Ishikawa (cell line): ENCODE measurements at regions not wholly inside any gene's neighbourhood (a gene's known extent, or its start where the extent isn't known, plus 50 kb on each side); places are given as distances from the start of the nearest gene placed in this dataset.

ENCODE experiments used
- CEBPB ChIP-seq: IDR thresholded peaks from 2 replicates; pipeline ENCODE4 v1.6.1; 2012
- CREB1 ChIP-seq: IDR thresholded peaks from 2 replicates; pipeline ENCODE4 v1.6.1; 2012; ENCODE audit warnings: low read depth
- EGR1 ChIP-seq: IDR thresholded peaks from 2 replicates; pipeline ENCODE4 v1.6.1; 2012
- EP300 ChIP-seq: IDR thresholded peaks from 2 replicates; pipeline ENCODE4 v1.6.1; 2012; ENCODE audit warnings: borderline replicate concordance
- FOXM1 ChIP-seq: IDR thresholded peaks from 2 replicates; pipeline ENCODE4 v1.6.1; 2012; ENCODE audit warnings: low read depth, borderline replicate concordance
- NFIC ChIP-seq: IDR thresholded peaks from 2 replicates; pipeline ENCODE4 v1.6.1; 2012
- RAD21 ChIP-seq: IDR thresholded peaks from 2 replicates; pipeline ENCODE4 v1.6.1; 2012; ENCODE audit warnings: low read depth
- TAF1 ChIP-seq: IDR thresholded peaks from 2 replicates; pipeline ENCODE4 v1.6.1; 2012; ENCODE audit warnings: low read depth, mild to moderate bottlenecking
- TCF12 ChIP-seq: IDR thresholded peaks from 2 replicates; pipeline ENCODE4 v1.6.1; 2012; ENCODE audit warnings: low read depth
- TEAD4 ChIP-seq: IDR thresholded peaks from 2 replicates; pipeline ENCODE4 v1.6.1; 2012
- USF1 ChIP-seq: IDR thresholded peaks from 2 replicates; pipeline ENCODE4 v1.6.1; 2012
- YY1 ChIP-seq: IDR thresholded peaks from 2 replicates; pipeline ENCODE4 v1.6.1; 2012; ENCODE audit warnings: low read depth
- ZBTB7A ChIP-seq: IDR thresholded peaks from 2 replicates; pipeline ENCODE4 v1.6.1; 2012; ENCODE audit warnings: low read depth
- TF ChIP-seq, protein P1 (sequence below): IDR thresholded peaks from 2 replicates; pipeline ENCODE4 v1.6.1; 2012; ENCODE audit warnings: low read depth, mild to moderate bottlenecking
- TF ChIP-seq, protein P2 (sequence below): IDR thresholded peaks from 2 replicates; pipeline ENCODE4 v1.6.1; 2012

- no peak for TF ChIP-seq ZBTB7A
- TF ChIP-seq TAF1 = no peak
- TF ChIP-seq, protein P1, sequence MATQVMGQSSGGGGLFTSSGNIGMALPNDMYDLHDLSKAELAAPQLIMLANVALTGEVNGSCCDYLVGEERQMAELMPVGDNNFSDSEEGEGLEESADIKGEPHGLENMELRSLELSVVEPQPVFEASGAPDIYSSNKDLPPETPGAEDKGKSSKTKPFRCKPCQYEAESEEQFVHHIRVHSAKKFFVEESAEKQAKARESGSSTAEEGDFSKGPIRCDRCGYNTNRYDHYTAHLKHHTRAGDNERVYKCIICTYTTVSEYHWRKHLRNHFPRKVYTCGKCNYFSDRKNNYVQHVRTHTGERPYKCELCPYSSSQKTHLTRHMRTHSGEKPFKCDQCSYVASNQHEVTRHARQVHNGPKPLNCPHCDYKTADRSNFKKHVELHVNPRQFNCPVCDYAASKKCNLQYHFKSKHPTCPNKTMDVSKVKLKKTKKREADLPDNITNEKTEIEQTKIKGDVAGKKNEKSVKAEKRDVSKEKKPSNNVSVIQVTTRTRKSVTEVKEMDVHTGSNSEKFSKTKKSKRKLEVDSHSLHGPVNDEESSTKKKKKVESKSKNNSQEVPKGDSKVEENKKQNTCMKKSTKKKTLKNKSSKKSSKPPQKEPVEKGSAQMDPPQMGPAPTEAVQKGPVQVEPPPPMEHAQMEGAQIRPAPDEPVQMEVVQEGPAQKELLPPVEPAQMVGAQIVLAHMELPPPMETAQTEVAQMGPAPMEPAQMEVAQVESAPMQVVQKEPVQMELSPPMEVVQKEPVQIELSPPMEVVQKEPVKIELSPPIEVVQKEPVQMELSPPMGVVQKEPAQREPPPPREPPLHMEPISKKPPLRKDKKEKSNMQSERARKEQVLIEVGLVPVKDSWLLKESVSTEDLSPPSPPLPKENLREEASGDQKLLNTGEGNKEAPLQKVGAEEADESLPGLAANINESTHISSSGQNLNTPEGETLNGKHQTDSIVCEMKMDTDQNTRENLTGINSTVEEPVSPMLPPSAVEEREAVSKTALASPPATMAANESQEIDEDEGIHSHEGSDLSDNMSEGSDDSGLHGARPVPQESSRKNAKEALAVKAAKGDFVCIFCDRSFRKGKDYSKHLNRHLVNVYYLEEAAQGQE = no peak
- TF ChIP-seq YY1 = no peak
- TF ChIP-seq FOXM1 = no peak
- no peak for TF ChIP-seq USF1
- TF ChIP-seq, protein P2, sequence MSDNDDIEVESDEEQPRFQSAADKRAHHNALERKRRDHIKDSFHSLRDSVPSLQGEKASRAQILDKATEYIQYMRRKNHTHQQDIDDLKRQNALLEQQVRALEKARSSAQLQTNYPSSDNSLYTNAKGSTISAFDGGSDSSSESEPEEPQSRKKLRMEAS = no peak
- no peak for TF ChIP-seq NFIC
- no peak for TF ChIP-seq TCF12
- TF ChIP-seq EP300 = no peak
- no peak for TF ChIP-seq EGR1
- no peak for TF ChIP-seq TEAD4
- TF ChIP-seq CREB1 = no peak
- no peak for TF ChIP-seq RAD21
- TF ChIP-seq CEBPB = no peak
Measured at GRCh38 chr11:87740451-87740850, 434.8 kb downstream of the RAB38 start.

DNA sequence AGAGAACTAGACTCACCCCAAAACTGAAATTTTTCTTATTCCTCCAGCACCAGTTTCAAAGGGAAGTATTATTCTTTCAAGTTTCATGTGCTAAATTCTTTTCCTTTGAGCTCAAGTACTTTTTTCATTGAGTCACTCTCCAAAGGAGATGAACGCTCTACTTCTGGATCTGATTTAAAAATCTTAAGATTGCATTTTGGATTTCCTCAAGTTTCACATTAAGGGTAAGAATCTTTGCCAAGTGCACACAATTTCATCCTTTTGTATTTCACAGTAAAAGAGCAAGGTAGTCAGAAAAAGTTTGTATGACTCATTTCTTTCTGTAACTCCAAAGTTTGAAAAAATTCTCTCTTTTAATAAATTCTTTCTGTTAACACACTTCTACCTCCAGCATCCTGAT, 435.5 kb downstream of the RAB38 start:
- TF ChIP-seq, protein P2 = no peak
- TF ChIP-seq FOXM1 (no peak), EP300 (no peak), NFIC (no peak), TAF1 (no peak), YY1 (no peak), ZBTB7A (no peak), USF1 (no peak), RAD21 (no peak), EGR1 (no peak), TEAD4 (no peak)

DNA sequence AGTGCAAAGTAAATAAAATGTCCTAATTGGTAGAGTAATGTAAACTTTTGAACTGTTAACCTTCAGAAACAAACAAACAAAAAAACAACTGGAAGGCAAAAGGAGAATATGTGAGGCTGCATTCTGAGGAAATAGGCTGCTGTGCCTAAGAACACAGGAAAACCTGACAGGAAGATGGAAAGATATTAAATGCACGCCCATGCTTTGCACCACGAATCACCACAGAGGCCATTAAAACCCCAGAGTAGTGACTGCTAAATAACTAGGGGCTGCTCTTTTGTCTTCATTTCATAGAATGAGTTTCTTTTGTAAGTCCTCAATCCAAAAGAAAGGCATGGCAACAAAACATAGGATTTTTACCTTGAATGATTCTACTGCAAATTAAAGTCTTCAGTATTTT, 436.0 kb downstream of the RAB38 start:
- TF ChIP-seq YY1 = no peak
- TF ChIP-seq TCF12 = no peak
- TF ChIP-seq TAF1 = no peak
- TF ChIP-seq, protein P1 = no peak
- no peak for TF ChIP-seq RAD21
- no peak for TF ChIP-seq EGR1
- TF ChIP-seq USF1 = no peak
- no peak for TF ChIP-seq NFIC
- TF ChIP-seq CEBPB = no peak

- TF ChIP-seq EGR1 (no peak), YY1 (no peak), ZBTB7A (no peak), CREB1 (no peak), EP300 (no peak), TEAD4 (no peak), CEBPB (no peak), USF1 (no peak), FOXM1 (no peak), RAD21 (no peak), TAF1 (no peak), NFIC (no peak), TCF12 (no peak)
- TF ChIP-seq, protein P1 = no peak
- TF ChIP-seq, protein P2 = no peak
Measured at GRCh38 chr11:87736928-87737327, 438.3 kb downstream of the RAB38 start.
